HL-60 (cell line): ENCODE measurements at regions not wholly inside any gene's neighbourhood (a gene's known extent, or its start where the extent isn't known, plus 50 kb on each side); places are given as distances from the start of the nearest gene placed in this dataset.

ENCODE experiments used
- DNase-seq, 2 experiments: peaks; one replicate each; pipeline ENCODE4 v3.0.0-alpha.2; 2010 to 2020; ENCODE audit warnings: low read depth in 1 of 2, low spot score in 1 of 2
- H3K27ac ChIP-seq: fragments of 250-450 bp; sonication (Bioruptor Pico); replicated peaks from 2 replicates; pipeline ENCODE4 v1.5.1; 2020; ENCODE audit warnings: mild to moderate bottlenecking, moderate library complexity
- H3K27me3 ChIP-seq: fragments of 250-450 bp; sonication (Bioruptor Pico); 2 replicates; pipeline ENCODE4 v1.5.1; 2021; ENCODE audit warnings: mild to moderate bottlenecking, moderate library complexity; ENCODE audit not compliant: insufficient read depth, poor library complexity, severe bottlenecking
- H3K4me3 ChIP-seq: replicated peaks from 2 replicates; pipeline ENCODE4 v1.5.1; 2011; ENCODE audit warnings: mild to moderate bottlenecking, control low read depth, low read length; ENCODE audit not compliant: insufficient read depth
- CTCF ChIP-seq: IDR thresholded peaks from one replicate; pipeline ENCODE4 v1.5.1; 2011; ENCODE audit warnings: low read length, control low read depth, inconsistent platforms; ENCODE audit not compliant: insufficient read depth
- GABPA ChIP-seq: IDR thresholded peaks from 2 replicates; pipeline ENCODE4 v1.6.1; 2012; ENCODE audit warnings: low read depth
- POLR2AphosphoS5 ChIP-seq: IDR thresholded peaks from 2 replicates; pipeline ENCODE4 v1.6.1; 2012; ENCODE audit warnings: low read depth
- REST ChIP-seq: IDR thresholded peaks from 2 replicates; pipeline ENCODE4 v1.6.1; 2012; ENCODE audit warnings: low read depth; ENCODE audit not compliant: insufficient replicate concordance
- SPI1 ChIP-seq: IDR thresholded peaks from 2 replicates; pipeline ENCODE4 v1.6.1; 2012; ENCODE audit warnings: low read depth, mild to moderate bottlenecking, borderline replicate concordance

- Histone ChIP-seq H3K27ac (no peak overlapping the region), H3K27me3 (no peaks in the 10 kb centered on the region), H3K4me3 (no peak overlapping the region)
- no peak for TF ChIP-seq REST
- no peak for TF ChIP-seq POLR2AphosphoS5
- no peak for TF ChIP-seq GABPA
- no peak for DNase-seq
These were observed 435.9 kb downstream of the TNS3 start for GRCh38 chr7:47145982-47146381.

- no peak overlapping the region for H3K4me3 ChIP-seq
- no peak overlapping the region for H3K27ac ChIP-seq
- TF ChIP-seq POLR2AphosphoS5 (no peak), GABPA (no peak), SPI1 (no peak)
- DNase-seq: no peak
- no peaks in the 10 kb centered on the region for H3K27me3 ChIP-seq
These were observed 436.7 kb downstream of the TNS3 start for GRCh38 chr7:47145186-47145725.

GRCh38 chr7:47143339-47143738 lies 438.6 kb downstream of the TNS3 start:
- DNase-seq: no peak
- Histone ChIP-seq H3K4me3 (no peak overlapping the region), H3K27ac (no peak overlapping the region), H3K27me3 (no peaks in the 10 kb centered on the region)
- TF ChIP-seq POLR2AphosphoS5 (no peak), REST (no peak), GABPA (no peak)

GRCh38 chr7:47142867-47143175 lies 439.1 kb downstream of the TNS3 start:
- H3K4me3 ChIP-seq: no peak overlapping the region
- H3K27me3 ChIP-seq: no peaks in the 10 kb centered on the region
- TF ChIP-seq CTCF (no peak), REST (no peak), GABPA (no peak), POLR2AphosphoS5 (no peak), SPI1 (no peak)
- no peak overlapping the region for H3K27ac ChIP-seq
- DNase-seq: no peak
